DND-41 (cell line): ENCODE measurements at regions not wholly inside any gene's neighbourhood (a gene's known extent, or its start where the extent isn't known, plus 50 kb on each side); places are given as distances from the start of the nearest gene placed in this dataset.

ENCODE experiments used
- CTCF ChIP-seq: IDR thresholded peaks from 2 replicates; pipeline ENCODE4 v1.5.1; 2012; ENCODE audit warnings: borderline replicate concordance, low read length, moderate library complexity, mild to moderate bottlenecking; ENCODE audit not compliant: poor library complexity, severe bottlenecking; ENCODE audit errors: extremely low read depth
- EZH2 ChIP-seq: IDR thresholded peaks from 3 replicates; pipeline ENCODE4 v1.6.1; 2012; ENCODE audit warnings: borderline replicate concordance, low read depth, mild to moderate bottlenecking, moderate library complexity, low read length, inconsistent platforms; ENCODE audit not compliant: severe bottlenecking

DNA sequence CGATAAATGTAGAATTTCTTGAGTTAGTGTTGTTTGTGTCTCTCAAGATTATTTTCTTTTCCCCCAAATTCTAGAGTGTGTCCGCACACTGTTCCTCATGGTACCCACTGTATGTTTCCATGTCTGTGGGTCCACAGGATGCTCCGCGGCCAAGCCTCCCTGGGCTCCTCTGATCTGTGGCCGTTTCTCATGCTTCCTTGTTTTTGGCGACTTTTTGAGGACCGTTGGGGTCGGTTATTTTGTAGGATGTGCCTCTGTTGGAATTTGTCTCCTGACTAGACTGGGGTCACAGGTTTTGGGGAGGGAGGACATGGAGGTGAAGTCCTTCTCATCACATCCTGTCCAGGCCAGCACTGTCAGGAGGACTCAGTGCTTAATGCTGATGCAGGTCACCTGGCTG is 140.0 kb downstream of the LAT start:
- TF ChIP-seq EZH2 (no peak), CTCF (no peak)
